ENCODE measurements at regions not wholly inside any gene's neighbourhood (a gene's known extent, or its start where the extent isn't known, plus 50 kb on each side); places are given as distances from the start of the nearest gene placed in this dataset.
A peak's percentile ranks its signal among the peaks of the same experiment; 100 is the strongest.

DNA sequence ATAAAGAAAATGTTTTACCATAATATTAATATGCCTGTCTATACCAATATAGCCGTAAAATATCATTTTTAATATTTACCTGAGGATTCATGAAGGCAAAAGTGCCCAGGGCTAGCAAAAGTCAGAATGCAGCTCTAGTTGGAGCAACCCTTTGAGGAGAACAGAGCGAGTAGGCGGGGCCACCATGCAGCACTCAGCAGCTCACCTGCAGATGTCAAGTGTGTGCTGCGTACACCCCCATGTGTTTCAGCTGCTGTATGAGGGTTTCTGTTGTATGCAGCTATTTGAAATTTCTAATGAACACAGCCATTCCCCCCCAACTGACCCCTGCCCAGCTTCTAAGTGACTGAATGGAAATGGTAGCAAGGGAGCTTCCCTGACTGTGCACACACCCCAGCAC, 508.0 kb downstream of the QKI start:
- in situ Hi-C loops (cut with MboI) = no loop called here
- TF ChIP-seq PHF20 (IDR thresholded peaks at IDR 0.05; ENCODE audit: partially characterized antibody) = no peak
- TF ChIP-seq PRPF4 (IDR thresholded peaks at IDR 0.05; ENCODE audit: insufficient read depth, low read depth, low read length, poor library complexity, severe bottlenecking) = no peak
- TF ChIP-seq, protein P1, sequence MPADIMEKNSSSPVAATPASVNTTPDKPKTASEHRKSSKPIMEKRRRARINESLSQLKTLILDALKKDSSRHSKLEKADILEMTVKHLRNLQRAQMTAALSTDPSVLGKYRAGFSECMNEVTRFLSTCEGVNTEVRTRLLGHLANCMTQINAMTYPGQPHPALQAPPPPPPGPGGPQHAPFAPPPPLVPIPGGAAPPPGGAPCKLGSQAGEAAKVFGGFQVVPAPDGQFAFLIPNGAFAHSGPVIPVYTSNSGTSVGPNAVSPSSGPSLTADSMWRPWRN (IDR thresholded peaks at IDR 0.05; ENCODE audit: low read depth) = no peak
- TF ChIP-seq, protein P2, sequence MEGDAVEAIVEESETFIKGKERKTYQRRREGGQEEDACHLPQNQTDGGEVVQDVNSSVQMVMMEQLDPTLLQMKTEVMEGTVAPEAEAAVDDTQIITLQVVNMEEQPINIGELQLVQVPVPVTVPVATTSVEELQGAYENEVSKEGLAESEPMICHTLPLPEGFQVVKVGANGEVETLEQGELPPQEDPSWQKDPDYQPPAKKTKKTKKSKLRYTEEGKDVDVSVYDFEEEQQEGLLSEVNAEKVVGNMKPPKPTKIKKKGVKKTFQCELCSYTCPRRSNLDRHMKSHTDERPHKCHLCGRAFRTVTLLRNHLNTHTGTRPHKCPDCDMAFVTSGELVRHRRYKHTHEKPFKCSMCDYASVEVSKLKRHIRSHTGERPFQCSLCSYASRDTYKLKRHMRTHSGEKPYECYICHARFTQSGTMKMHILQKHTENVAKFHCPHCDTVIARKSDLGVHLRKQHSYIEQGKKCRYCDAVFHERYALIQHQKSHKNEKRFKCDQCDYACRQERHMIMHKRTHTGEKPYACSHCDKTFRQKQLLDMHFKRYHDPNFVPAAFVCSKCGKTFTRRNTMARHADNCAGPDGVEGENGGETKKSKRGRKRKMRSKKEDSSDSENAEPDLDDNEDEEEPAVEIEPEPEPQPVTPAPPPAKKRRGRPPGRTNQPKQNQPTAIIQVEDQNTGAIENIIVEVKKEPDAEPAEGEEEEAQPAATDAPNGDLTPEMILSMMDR (IDR thresholded peaks at IDR 0.05 in 2 of 3, conservative IDR thresholded peaks at IDR 0.05 in 1 of 3; ENCODE audit: insufficient read depth in 2 of 3, low read depth in 1 of 3, low read length in 3 of 3) = peak in 2 of 3 experiments; percentile 16 to 17; a peak in 2 of 6 replicates
- Histone ChIP-seq H2AFZ (ENCODE audit: low read depth, low read length) (no peak overlapping the region), H3K9me1 (ENCODE audit: control insufficient read depth, insufficient read depth, low read length) (no peaks in the 10 kb centered on the region), H4K20me1 (replicated peaks; ENCODE audit: control insufficient read depth, insufficient read depth, low read length) (no peaks in the 10 kb centered on the region), H3K27me3 (ENCODE audit: control insufficient read depth in 2 of 2, insufficient read depth in 2 of 2, low read length in 2 of 2) (peaks cover 31 to 40% of the 10 kb centered on the region in 2 experiments), H3K4me3 (no peak overlapping the region), H3K27ac (ENCODE audit: extremely low read depth, low read depth, low read length) (no peak overlapping the region), H3K4me1 (replicated peaks in 1 of 2; ENCODE audit: control insufficient read depth in 2 of 2, insufficient read depth in 2 of 2, low read length in 2 of 2) (no peaks in the 10 kb centered on the region), H3K79me2 (ENCODE audit: control insufficient read depth, insufficient read depth, low read length) (no peaks in the 10 kb centered on the region), H3K9ac (ENCODE audit: insufficient read depth in 1 of 2, low read depth in 2 of 2, low read length in 2 of 2) (no peak overlapping the region), H3K9me3 (replicated peaks; ENCODE audit: control insufficient read depth, insufficient read depth, low read depth, low read length) (no peaks in the 10 kb centered on the region), H3K36me3 (ENCODE audit: control insufficient read depth, insufficient read depth, low read length) (no peaks in the 10 kb centered on the region), H3K4me2 (ENCODE audit: insufficient read depth, low read length) (no peak overlapping the region)
- CTCF ChIA-PET (ENCODE audit: low intra/inter-chr PET ratio) = no interaction called here
- intact Hi-C loops (cut with micrococcal nuclease) = no loop called here
- BruUV-seq (replicated peaks) = no TSS peak
- ATAC-seq (peak; percentile 70), DNase-seq (ENCODE audit: extremely low read depth in 1 of 4, low spot score in 3 of 4) (no peak), FAIRE-seq (no peak)
- POLR2A ChIA-PET = no interaction called here
- WGBS (ENCODE audit: insufficient coverage, low coverage, missing lambda C conversion rate) = 21% methylated on average over 4 of the region's 4 CpGs

Data from K562 (cell line).